Panc1 (cell line): ENCODE measurements at regions not wholly inside any gene's neighbourhood (a gene's known extent, or its start where the extent isn't known, plus 50 kb on each side); places are given as distances from the start of the nearest gene placed in this dataset.

Experiments
- ATAC-seq: fragments of 200-7000 bp; cut with Tn5 transposase; 2 replicates; pipeline ENCODE4 v1.9.1; 2020; ENCODE audit warnings: mild to moderate bottlenecking, moderate library complexity
- BruUV-seq: library from RNA; stranded (reverse); fragments of 400-500 nt; replicated peaks from 2 replicates; lab custom pipeline; 2021; lab: Mats Ljungman, UMichigan
- CTCF ChIA-PET: fragments of 300-600 bp; sonication (Branson Sonifier 250); formaldehyde crosslinking; loops from one replicate; lab custom pipeline; 2022; ENCODE audit warnings: antibody characterized with exemption; lab: Charles Lee
- POLR2A ChIA-PET: fragments of 300-600 bp; sonication (Branson Sonifier 250); formaldehyde crosslinking; loops from one replicate; lab custom pipeline; 2022; ENCODE audit warnings: antibody characterized with exemption; lab: Charles Lee
- DNase-seq: peaks from one replicate; pipeline ENCODE4 v3.0.0-alpha.2; 2010; ENCODE audit warnings: low read depth, low spot score
- H3K27ac ChIP-seq: 2 replicates; pipeline ENCODE4 v1.5.1; 2011; ENCODE audit warnings: mild to moderate bottlenecking, low read length, inconsistent platforms
- H3K27me3 ChIP-seq: fragments of 200-500 bp; sonication (Bioruptor generic); 2 replicates; pipeline ENCODE4 v1.6.0; 2014; ENCODE audit warnings: low read length, inconsistent platforms; ENCODE audit not compliant: control insufficient read depth, insufficient read depth
- H3K36me3 ChIP-seq: fragments of 200-500 bp; sonication (Bioruptor generic); 2 replicates; pipeline ENCODE4 v1.5.1; 2014; ENCODE audit warnings: inconsistent platforms, mild to moderate bottlenecking, low read length, moderate library complexity; ENCODE audit not compliant: control insufficient read depth, insufficient read depth
- H3K4me1 ChIP-seq: 2 replicates; pipeline ENCODE4 v1.5.1; 2011; ENCODE audit warnings: inconsistent platforms, mild to moderate bottlenecking, low read length, moderate library complexity; ENCODE audit not compliant: control insufficient read depth, insufficient read depth
- H3K4me3 ChIP-seq, 2 experiments: 2 replicates each; pipeline ENCODE4 v1.5.1; 2011 to 2012; ENCODE audit warnings: low read depth in 2 of 2, low read length in 2 of 2, mild to moderate bottlenecking in 2 of 2, inconsistent platforms in 1 of 2, moderate library complexity in 1 of 2
- H3K9me3 ChIP-seq: fragments of 200-500 bp; sonication (Bioruptor generic); 2 replicates; pipeline ENCODE4 v1.5.1; 2014; ENCODE audit warnings: low read depth, mild to moderate bottlenecking, inconsistent platforms, low read length, moderate library complexity; ENCODE audit not compliant: control insufficient read depth, insufficient read depth
- CTCF ChIP-seq: fragments of 450-650 bp; IDR thresholded peaks from 2 replicates; pipeline ENCODE4 v1.5.1; 2017; ENCODE audit warnings: mild to moderate bottlenecking
- POLR2AphosphoS5 ChIP-seq: IDR thresholded peaks from 2 replicates; pipeline ENCODE4 v1.6.1; 2012; ENCODE audit warnings: mild to moderate bottlenecking, low read depth, low read length, moderate library complexity
- REST ChIP-seq, 2 experiments: IDR thresholded peaks; 2 replicates each; pipeline ENCODE4 v1.6.1; 2011 to 2012; ENCODE audit warnings: low read depth in 2 of 2, control low read depth in 1 of 2, low read length in 1 of 2, mild to moderate bottlenecking in 1 of 2, moderate library complexity in 1 of 2; ENCODE audit not compliant: insufficient read depth in 1 of 2
- SIN3A ChIP-seq: IDR thresholded peaks from 2 replicates; pipeline ENCODE4 v1.6.1; 2012; ENCODE audit warnings: low read depth, mild to moderate bottlenecking, low read length, moderate library complexity, borderline replicate concordance; ENCODE audit not compliant: insufficient read depth
- TCF7L2 ChIP-seq: IDR thresholded peaks from 2 replicates; pipeline ENCODE4 v1.6.1; 2011; ENCODE audit warnings: mild to moderate bottlenecking, low read depth, low read length, inconsistent platforms
- in situ Hi-C: cut with HindIII; loops from 2 replicates; pipeline ENCODE4 v1.10.0; 2016; ENCODE audit warnings: low sequenced_read_pairs, low pct_unique_long_range_greater_than_20kb
- intact Hi-C: fragments of 100-400 bp; cut with micrococcal nuclease; formaldehyde crosslinking; loops from one replicate; pipeline ENCODE4 v1.10.0; 2022; ENCODE audit not compliant: unreplicated experiment

GRCh38 chr2:118562144-118562543 lies 285.3 kb downstream of the EN1 start:
- no peaks in the 10 kb centered on the region for H3K36me3 ChIP-seq
- ChIA-PET CTCF (no interaction called here), POLR2A (no interaction called here)
- intact Hi-C loops = no loop called here
- H3K27ac ChIP-seq = no peak overlapping the region
- peaks cover 3% of the 10 kb centered on the region; the same call in 1 of the 2 replicates for H3K27me3 ChIP-seq
- H3K4me1 ChIP-seq = no peaks in the 10 kb centered on the region
- no peak for DNase-seq
- no peak for ATAC-seq
- TF ChIP-seq POLR2AphosphoS5 (no peak), SIN3A (no peak), CTCF (no peak), REST (IDR thresholded peaks at IDR 0.05; ENCODE audit: insufficient read depth in 1 of 2, low read depth in 2 of 2, low read length in 1 of 2) (no peak), TCF7L2 (no peak)
- H3K9me3 ChIP-seq = no peaks in the 10 kb centered on the region
- no peak overlapping the region for H3K4me3 ChIP-seq
- no TSS peak for BruUV-seq
- in situ Hi-C loops = no loop called here

GRCh38 chr2:118558846-118559245 lies 288.6 kb downstream of the EN1 start:
- intact Hi-C loops (no loop called here), in situ Hi-C loops (no loop called here)
- TF ChIP-seq CTCF (no peak), REST (IDR thresholded peaks at IDR 0.05; ENCODE audit: insufficient read depth in 1 of 2, low read depth in 2 of 2, low read length in 1 of 2) (no peak), POLR2AphosphoS5 (no peak)
- Histone ChIP-seq H3K4me3 (no peak overlapping the region), H3K9me3 (no peaks in the 10 kb centered on the region), H3K4me1 (no peaks in the 10 kb centered on the region), H3K27ac (no peak overlapping the region), H3K27me3 (no peaks in the 10 kb centered on the region), H3K36me3 (no peaks in the 10 kb centered on the region)
- DNase-seq (no peak), ATAC-seq (no peak)
- POLR2A ChIA-PET = no interaction called here
- CTCF ChIA-PET = no interaction called here
- no TSS peak for BruUV-seq
